Right atrium auricular region (tissue), 2 donors: ENCODE measurements at regions not wholly inside any gene's neighbourhood (a gene's known extent, or its start where the extent isn't known, plus 50 kb on each side); places are given as distances from the start of the nearest gene placed in this dataset.

Experiments
- DNase-seq: peaks from one replicate; pipeline ENCODE4 v3.0.0-alpha.2; 2019; ENCODE audit warnings: low spot score
- H3K27ac ChIP-seq, 2 donors: fragments of 200-600 bp; sonication (generic); 1 replicate in 1 of 2; 2 replicates in 1 of 2; pipeline ENCODE4 v1.5.1; 2016 to 2019
- H3K27me3 ChIP-seq, 2 donors: fragments of 200-600 bp; sonication (generic); one replicate each; pipeline versions ENCODE4 v1.5.1 to v1.6.0; 2017 to 2019
- H3K36me3 ChIP-seq: fragments of 200-600 bp; sonication (generic); one replicate; pipeline ENCODE4 v1.5.1; 2016
- H3K4me1 ChIP-seq, 2 donors: fragments of 200-600 bp; sonication (generic); one replicate each; pipeline versions ENCODE4 v1.5.1 to v1.6.0; 2017 to 2019
- H3K4me3 ChIP-seq, 2 donors: fragments of 200-600 bp; sonication (generic); 1 replicate in 1 of 2; 2 replicates in 1 of 2; pipeline ENCODE4 v1.5.1; 2017 to 2019; ENCODE audit warnings: mild to moderate bottlenecking in 1 of 2, moderate library complexity in 1 of 2
- H3K9me3 ChIP-seq, 2 donors: fragments of 200-600 bp; sonication (generic); one replicate each; pipeline ENCODE4 v1.5.1; 2019
- CTCF ChIP-seq, 2 donors: fragments of 200-600 bp; sonication (generic); IDR thresholded peaks; one replicate each; pipeline ENCODE4 v1.5.1; 2019; ENCODE audit warnings: antibody characterized with exemption in 2 of 2

- Histone ChIP-seq H3K4me3 (no peak overlapping the region), H3K9me3 (no peaks in the 10 kb centered on the region), H3K36me3 (no peaks in the 10 kb centered on the region), H3K4me1 (no peaks in the 10 kb centered on the region), H3K27me3 (no peaks in the 10 kb centered on the region), H3K27ac (no peak overlapping the region)
- no peak for TF ChIP-seq CTCF (IDR thresholded peaks at IDR 0.05)
- DNase-seq: no peak
Observed at GRCh38 chr10:62705789-62706188, 98.7 kb upstream of the ADO start.

GRCh38 chr10:62707810-62708209 is 96.7 kb upstream of the ADO start:
- H3K27me3 ChIP-seq: no peaks in the 10 kb centered on the region
- peaks cover 0 to 4% of the 10 kb centered on the region in 2 donors for H3K9me3 ChIP-seq
- H3K36me3 ChIP-seq: no peaks in the 10 kb centered on the region
- H3K4me3 ChIP-seq: no peak overlapping the region
- H3K4me1 ChIP-seq: no peaks in the 10 kb centered on the region
- TF ChIP-seq CTCF (IDR thresholded peaks at IDR 0.05): no peak
- no peak overlapping the region for H3K27ac ChIP-seq
- DNase-seq: no peak

GRCh38 chr10:62708569-62708968 is 96.0 kb upstream of the ADO start:
- no peak for DNase-seq
- H3K27me3 ChIP-seq: no peaks in the 10 kb centered on the region

GRCh38 chr10:62709200-62709599 is 95.3 kb upstream of the ADO start:
- Histone ChIP-seq H3K9me3 (peaks cover 0 to 4% of the 10 kb centered on the region in 2 donors), H3K4me3 (no peak overlapping the region), H3K4me1 (no peaks in the 10 kb centered on the region), H3K27me3 (no peaks in the 10 kb centered on the region), H3K27ac (no peak overlapping the region), H3K36me3 (no peaks in the 10 kb centered on the region)
- DNase-seq: no peak
- TF ChIP-seq CTCF (IDR thresholded peaks at IDR 0.05): no peak

More at GRCh38 chr10:62708569-62708968, 96.0 kb upstream of the ADO start:
- no peaks in the 10 kb centered on the region for H3K4me1 ChIP-seq
- no peak overlapping the region for H3K27ac ChIP-seq
- TF ChIP-seq CTCF (IDR thresholded peaks at IDR 0.05): no peak
- peaks cover 0 to 4% of the 10 kb centered on the region in 2 donors for H3K9me3 ChIP-seq
- no peak overlapping the region for H3K4me3 ChIP-seq
- H3K36me3 ChIP-seq: no peaks in the 10 kb centered on the region

GRCh38 chr10:62710182-62710581 is 94.3 kb upstream of the ADO start:
- H3K27ac ChIP-seq: no peak overlapping the region

More at GRCh38 chr10:62710182-62710581, 94.3 kb upstream of the ADO start:
- H3K36me3 ChIP-seq: no peaks in the 10 kb centered on the region
- no peak overlapping the region for H3K4me3 ChIP-seq
- no peaks in the 10 kb centered on the region for H3K4me1 ChIP-seq
- no peaks in the 10 kb centered on the region for H3K27me3 ChIP-seq
- peaks cover 0 to 4% of the 10 kb centered on the region in 2 donors for H3K9me3 ChIP-seq
- no peak for DNase-seq
- TF ChIP-seq CTCF (IDR thresholded peaks at IDR 0.05): no peak
